ENCODE measurements at regions not wholly inside any gene's neighbourhood (a gene's known extent, or its start where the extent isn't known, plus 50 kb on each side); places are given as distances from the start of the nearest gene placed in this dataset.

DNA sequence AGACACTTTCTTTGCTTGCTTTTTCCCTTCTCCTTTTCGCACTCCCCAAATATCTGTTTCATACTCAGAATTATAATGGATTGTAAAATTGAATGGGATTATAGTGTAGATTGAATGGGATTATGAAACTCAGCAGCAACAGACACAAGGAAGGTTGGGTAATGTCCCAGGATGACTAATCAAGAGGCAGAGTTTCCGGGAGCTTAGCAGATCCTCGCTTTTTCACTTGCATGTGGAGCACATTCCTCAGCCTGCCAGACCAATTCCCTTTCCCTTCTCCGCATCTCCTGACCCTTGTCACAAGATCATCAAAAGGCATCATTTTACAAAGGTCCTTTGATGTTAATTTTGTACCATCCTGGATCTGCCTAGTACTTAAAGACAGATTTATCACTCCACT lies 55.1 kb upstream of the SLC1A1 start:
- TF ChIP-seq, protein P1, sequence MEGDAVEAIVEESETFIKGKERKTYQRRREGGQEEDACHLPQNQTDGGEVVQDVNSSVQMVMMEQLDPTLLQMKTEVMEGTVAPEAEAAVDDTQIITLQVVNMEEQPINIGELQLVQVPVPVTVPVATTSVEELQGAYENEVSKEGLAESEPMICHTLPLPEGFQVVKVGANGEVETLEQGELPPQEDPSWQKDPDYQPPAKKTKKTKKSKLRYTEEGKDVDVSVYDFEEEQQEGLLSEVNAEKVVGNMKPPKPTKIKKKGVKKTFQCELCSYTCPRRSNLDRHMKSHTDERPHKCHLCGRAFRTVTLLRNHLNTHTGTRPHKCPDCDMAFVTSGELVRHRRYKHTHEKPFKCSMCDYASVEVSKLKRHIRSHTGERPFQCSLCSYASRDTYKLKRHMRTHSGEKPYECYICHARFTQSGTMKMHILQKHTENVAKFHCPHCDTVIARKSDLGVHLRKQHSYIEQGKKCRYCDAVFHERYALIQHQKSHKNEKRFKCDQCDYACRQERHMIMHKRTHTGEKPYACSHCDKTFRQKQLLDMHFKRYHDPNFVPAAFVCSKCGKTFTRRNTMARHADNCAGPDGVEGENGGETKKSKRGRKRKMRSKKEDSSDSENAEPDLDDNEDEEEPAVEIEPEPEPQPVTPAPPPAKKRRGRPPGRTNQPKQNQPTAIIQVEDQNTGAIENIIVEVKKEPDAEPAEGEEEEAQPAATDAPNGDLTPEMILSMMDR (IDR thresholded peaks at IDR 0.05; ENCODE audit: control insufficient read depth, insufficient read depth, low read depth, low read length, missing control alignments) = no peak
- peak; percentile 59 for DNase-seq (ENCODE audit: low read depth)

DNA sequence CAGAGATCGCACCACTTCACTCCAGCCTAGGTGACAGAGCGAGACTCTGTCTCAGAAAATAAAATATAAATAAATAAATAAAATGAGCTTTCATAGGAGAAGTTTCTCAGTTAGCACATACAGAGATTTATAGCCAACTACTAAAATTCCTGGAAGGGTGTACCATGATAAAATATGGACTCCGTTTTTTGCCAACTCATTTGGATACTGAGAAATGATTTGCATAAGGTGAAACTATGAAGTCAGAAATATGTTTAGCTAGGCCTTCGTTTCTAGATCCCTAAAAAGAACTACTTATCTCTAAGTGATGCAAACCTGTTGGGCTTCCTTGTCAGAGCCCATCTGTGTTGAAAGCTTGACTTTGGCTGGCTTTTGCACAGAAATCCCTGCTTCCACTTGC lies 56.9 kb upstream of the SLC1A1 start:
- TF ChIP-seq, protein P1 (IDR thresholded peaks at IDR 0.05; ENCODE audit: control insufficient read depth, insufficient read depth, low read depth, low read length, missing control alignments) = no peak
- no peak for DNase-seq (ENCODE audit: low read depth)
- H3K4me3 ChIP-seq (ENCODE audit: control insufficient read depth, low read depth, low read length) = no peak overlapping the region

More for the DNA sequence above, 55.1 kb upstream of the SLC1A1 start:
- H3K4me3 ChIP-seq (ENCODE audit: control insufficient read depth, low read depth, low read length) = no peak overlapping the region

DNA sequence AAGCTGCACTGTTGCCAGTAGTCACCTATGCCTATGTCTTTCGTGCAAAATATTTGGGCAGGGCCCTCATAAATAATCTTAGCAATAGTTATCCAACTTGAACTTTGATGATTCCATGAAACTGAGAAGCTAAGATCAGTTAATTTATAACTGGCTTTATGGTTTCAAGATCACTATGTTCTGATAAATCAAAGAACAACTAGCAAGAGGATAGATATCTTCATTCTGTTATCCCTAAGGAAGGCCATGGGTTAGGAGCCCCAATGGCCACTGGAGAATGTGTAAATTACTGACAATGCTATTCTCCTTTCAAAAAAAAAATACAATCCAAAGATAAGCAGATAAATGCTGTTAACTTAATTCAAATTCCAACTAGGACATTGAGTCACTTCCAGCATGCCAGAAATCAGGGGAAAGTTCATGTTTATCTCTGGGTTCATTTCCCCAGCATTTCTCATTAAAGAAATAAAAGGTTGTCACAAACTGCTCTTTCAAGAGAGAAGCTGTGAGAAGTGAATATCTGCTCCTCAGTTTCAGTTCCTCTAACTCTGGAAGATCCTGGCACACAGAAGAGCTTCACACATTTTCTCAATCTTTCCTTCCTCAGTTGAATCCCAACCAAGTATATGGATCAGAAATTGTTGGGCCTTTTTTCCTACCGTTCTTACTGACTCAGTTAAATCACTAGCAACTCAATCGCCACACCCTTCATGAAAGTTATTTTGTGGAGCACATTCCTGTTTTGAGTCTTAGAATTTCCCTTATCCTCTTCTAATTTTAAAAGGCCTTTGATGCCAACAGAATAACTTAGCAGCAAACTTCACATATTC lies 59.6 kb upstream of the SLC1A1 start:
- no peak for DNase-seq (ENCODE audit: low read depth)
- TF ChIP-seq, protein P1 (IDR thresholded peaks at IDR 0.05; ENCODE audit: control insufficient read depth, insufficient read depth, low read depth, low read length, missing control alignments) = no peak
- H3K4me3 ChIP-seq (ENCODE audit: control insufficient read depth, low read depth, low read length) = no peak overlapping the region

DNA sequence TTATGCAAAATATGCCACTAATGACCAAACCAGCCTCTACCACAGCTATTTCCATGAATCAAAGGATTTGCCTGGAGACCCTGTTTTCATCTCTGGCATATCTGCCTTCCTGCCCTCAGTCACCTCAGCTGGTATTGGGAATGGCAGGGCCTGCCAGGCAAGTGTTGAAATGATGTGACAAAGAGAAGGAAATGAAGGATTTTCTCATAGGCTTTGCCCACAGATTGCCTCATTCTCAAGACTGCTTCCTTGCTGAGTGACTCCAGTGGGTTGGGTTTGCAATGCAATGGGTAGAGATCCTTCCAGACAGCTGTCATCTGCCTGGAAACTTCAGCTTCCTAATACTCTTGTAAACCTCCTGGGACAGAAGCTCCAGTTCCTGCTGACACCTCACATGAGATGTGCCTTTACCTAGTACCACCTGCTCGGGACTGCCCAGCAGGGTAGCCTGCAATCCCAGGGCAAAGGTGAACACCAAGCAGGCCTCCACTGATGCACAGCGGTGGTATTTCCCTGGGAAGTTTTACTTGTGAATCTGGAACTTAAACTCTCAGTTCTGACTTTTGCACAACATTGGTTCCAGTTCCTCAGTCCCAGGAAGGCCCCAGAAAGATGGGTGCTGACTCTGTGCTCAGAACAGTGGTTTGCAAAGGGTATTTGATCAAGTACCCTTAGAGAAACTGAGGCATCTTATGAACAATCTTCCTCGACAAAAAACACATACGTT lies 64.8 kb upstream of the SLC1A1 start:
- TF ChIP-seq, protein P1 (IDR thresholded peaks at IDR 0.05; ENCODE audit: control insufficient read depth, insufficient read depth, low read depth, low read length, missing control alignments) = no peak
- DNase-seq (ENCODE audit: low read depth) = no peak
- H3K4me3 ChIP-seq (ENCODE audit: control insufficient read depth, low read depth, low read length) = no peak overlapping the region

DNA sequence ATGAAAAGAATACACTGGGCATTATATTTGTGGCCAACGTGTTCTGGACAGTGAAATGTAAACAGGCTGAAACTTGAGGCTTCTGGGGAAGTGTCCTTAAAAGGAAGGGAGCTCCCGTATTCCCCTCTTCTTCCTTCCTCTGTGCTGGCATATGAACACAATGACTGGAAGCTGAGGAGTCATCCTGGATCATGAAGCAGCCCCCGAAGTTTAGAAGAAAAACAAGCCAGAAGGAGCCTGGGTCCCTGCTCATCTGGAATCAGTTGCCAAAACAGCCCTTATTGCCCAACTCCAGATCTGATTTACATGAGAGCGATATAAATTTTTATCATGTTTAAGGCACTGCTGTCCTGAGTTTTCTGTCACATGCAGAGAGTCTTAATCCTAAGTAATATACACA lies 65.4 kb upstream of the SLC1A1 start:
- no peak for DNase-seq (ENCODE audit: low read depth)
- H3K4me3 ChIP-seq (ENCODE audit: control insufficient read depth, low read depth, low read length) = no peak overlapping the region
- TF ChIP-seq, protein P1 (IDR thresholded peaks at IDR 0.05; ENCODE audit: control insufficient read depth, insufficient read depth, low read depth, low read length, missing control alignments) = no peak

DNA sequence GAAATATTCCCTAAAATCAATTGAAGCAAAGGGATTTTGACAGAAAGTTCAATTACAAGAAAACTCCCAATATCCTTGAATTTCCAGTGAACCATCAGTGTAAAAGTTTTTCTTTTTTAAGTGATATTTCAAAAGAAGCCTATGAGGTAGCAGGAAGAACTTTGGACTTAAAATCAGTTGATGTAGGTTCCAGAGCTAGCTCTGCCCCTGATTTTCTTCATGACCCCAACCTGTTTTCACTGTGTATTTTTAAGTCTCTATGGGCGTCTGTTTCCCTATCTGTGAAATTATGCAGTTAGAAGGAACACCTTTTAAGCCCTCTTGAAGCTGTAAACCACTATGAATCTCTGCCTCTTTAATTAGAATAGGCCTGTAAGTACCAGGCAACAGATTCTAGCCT lies 66.2 kb upstream of the SLC1A1 start:
- no peak for DNase-seq (ENCODE audit: low read depth)
- TF ChIP-seq, protein P1 (IDR thresholded peaks at IDR 0.05; ENCODE audit: control insufficient read depth, insufficient read depth, low read depth, low read length, missing control alignments) = no peak
- no peak overlapping the region for H3K4me3 ChIP-seq (ENCODE audit: control insufficient read depth, low read depth, low read length)

Data from AG09309 (cell line).